Activated gamma-delta T cell treated with Interleukin-2 at 50 U/mL for 16 hours (primary cell): ENCODE measurements at regions not wholly inside any gene's neighbourhood (a gene's known extent, or its start where the extent isn't known, plus 50 kb on each side); places are given as distances from the start of the nearest gene placed in this dataset.

ENCODE experiments used
- DNase-seq: peaks from one replicate; pipeline ENCODE4 v3.0.0-alpha.2; 2020

GRCh38 chr11:38246451-38246850 lies 1648.4 kb upstream of the RAG2 start:
- DNase-seq = no peak

GRCh38 chr11:38226684-38227083 lies 1628.6 kb upstream of the RAG2 start:
- no peak for DNase-seq

- DNase-seq = no peak
Observed at GRCh38 chr11:38221295-38221694, 1623.3 kb upstream of the RAG2 start.

- no peak for DNase-seq
Observed at GRCh38 chr11:38219636-38220035, 1621.6 kb upstream of the RAG2 start.

DNA sequence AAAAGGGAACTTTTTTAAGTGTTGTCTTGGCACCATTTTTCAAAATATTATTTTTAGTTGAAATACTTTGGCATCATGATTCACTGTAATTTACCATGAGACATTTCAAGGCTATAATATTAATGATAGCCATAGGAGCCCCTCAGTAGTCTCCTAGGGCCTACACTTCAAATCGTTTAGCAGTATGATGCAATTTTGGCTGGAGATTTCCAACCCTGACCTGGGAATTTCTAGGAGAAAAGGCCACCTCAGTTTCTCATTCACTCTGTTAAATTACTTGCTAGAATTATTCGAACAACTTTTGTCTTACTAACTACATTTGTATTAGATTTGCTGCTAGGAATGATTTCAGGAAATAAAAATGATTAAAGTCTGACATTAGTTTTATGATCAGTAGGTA lies 1610.9 kb upstream of the RAG2 start:
- no peak for DNase-seq

DNA sequence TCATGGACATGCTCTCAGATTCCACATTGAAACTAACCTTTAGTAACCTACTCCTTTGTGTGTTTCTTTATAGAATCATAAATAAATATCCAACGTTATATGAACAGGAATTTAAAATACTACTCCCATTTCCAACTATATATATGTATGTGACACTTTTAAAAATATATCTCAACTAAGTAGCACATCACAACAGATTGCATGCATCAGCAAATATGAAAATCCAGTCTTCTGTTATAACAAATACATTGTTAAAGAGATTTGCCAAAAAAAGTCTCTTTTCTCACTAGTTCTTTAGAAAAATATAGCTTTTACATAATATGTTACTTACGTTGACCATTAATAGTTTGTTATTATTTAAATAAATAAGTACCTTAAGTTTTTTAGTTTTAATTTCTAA lies 1608.6 kb upstream of the RAG2 start:
- no peak for DNase-seq

- no peak for DNase-seq
Observed at GRCh38 chr11:38191101-38191500, 1593.1 kb upstream of the RAG2 start.

- DNase-seq = no peak
Observed at GRCh38 chr11:38182126-38182866, 1584.3 kb upstream of the RAG2 start.

- no peak for DNase-seq
Observed at GRCh38 chr11:38176686-38177322, 1578.8 kb upstream of the RAG2 start.

DNA sequence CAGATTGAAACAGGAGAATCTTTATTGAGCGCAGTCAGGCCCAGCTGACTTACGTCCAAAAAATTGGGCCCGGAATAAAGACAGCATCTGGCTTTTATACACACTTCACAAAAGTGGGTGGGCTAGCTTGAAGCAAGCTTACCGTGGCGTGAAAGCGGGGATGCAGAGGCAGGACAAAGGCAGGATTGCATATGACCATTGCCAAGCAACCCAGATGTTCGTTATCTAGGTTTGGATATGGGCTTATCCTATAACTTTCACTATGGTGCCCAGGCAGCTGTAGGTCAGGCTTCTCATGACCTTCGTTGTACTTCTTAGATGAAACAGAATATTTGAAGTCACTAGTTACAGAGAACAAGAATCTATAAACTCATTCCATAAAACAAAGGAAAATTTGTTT lies 1575.6 kb upstream of the RAG2 start:
- no peak for DNase-seq

DNA sequence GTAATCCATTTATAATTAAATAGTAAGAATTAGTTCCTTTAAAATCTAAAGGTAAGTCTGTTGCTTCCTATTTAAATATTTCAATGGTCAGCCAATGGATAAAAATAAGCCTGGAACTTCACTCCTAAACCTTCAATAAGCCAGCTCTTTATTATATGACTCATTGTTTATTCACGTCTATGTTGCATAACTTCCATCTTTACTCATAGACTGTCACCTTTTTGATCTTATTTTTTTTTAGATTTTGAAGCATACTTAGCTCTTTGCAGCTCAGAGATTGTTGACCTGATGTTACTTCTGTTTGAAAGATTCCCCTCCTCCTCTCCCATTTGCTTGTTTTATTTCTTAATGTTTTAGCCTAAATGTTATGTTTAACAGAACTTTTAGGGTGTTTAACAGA lies 1571.2 kb upstream of the RAG2 start:
- no peak for DNase-seq

DNA sequence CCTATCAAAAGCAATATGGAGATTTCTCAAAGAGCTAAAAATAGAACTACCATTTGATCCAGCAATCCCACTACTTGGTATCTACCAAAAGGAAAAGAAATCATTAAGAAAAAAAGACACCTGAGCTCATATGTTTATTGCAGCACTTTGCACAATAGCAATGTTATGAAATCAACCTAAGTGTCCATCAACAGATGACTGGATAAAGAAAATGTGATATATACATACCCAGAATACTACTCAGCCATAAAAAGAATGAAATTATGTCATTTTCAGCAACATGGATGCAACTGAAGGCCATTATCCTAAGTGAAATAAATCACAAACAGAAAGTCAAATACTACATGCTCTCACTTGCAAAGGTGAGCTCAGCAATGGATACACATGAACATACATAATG lies 1565.5 kb upstream of the RAG2 start:
- DNase-seq = no peak

GRCh38 chr11:38160433-38160832 lies 1562.4 kb upstream of the RAG2 start:
- no peak for DNase-seq

DNA sequence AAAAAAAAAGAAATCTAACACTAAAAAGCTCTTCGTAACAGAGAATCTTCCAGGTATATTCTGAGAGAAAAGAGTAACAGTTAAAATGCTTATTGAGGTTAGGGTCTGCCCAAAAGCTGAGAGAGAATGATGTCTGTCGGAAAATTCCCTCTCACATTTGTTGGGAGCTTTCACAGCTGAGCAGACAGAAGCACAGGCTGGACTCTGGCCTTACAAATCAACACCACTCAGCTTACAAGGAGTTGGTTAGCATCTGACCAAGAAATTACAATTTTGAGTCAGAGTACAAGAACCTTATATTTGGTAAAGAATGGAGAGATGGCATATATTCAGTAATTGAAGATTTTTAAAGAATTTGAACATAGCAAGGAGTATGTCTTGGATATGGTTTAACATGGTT lies 1561.0 kb upstream of the RAG2 start:
- no peak for DNase-seq

GRCh38 chr11:38156495-38157146 lies 1558.6 kb upstream of the RAG2 start:
- no peak for DNase-seq

GRCh38 chr11:38155856-38156255 lies 1557.8 kb upstream of the RAG2 start:
- no peak for DNase-seq

- no peak for DNase-seq
Observed at GRCh38 chr11:38153985-38154384, 1555.9 kb upstream of the RAG2 start.

GRCh38 chr11:38143852-38144251 lies 1545.8 kb upstream of the RAG2 start:
- DNase-seq = no peak

DNA sequence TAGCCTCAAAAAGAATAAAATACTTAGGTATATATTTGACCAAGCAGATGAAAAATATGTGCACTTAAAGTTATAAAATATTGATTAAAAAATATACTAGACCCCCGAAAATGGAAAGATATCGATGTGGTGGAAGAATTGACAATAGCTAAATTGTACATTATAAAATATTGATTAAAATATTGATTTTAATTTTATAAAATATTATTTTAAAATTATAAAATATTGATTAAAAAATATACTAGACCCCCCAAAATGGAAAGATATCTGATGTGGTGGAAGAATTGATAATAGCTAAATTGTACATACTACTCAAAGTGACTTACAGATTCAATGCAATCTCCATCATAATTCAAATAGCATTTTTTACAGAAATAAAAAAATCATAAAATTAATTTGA lies 1540.9 kb upstream of the RAG2 start:
- DNase-seq = no peak

GRCh38 chr11:38136887-38137286 lies 1538.9 kb upstream of the RAG2 start:
- no peak for DNase-seq

- DNase-seq = no peak
Observed at GRCh38 chr11:38131535-38131934, 1533.5 kb upstream of the RAG2 start.

GRCh38 chr11:38130976-38131375 lies 1532.9 kb upstream of the RAG2 start:
- DNase-seq = no peak

- no peak for DNase-seq
Observed at GRCh38 chr11:38130514-38130913, 1532.5 kb upstream of the RAG2 start.

DNA sequence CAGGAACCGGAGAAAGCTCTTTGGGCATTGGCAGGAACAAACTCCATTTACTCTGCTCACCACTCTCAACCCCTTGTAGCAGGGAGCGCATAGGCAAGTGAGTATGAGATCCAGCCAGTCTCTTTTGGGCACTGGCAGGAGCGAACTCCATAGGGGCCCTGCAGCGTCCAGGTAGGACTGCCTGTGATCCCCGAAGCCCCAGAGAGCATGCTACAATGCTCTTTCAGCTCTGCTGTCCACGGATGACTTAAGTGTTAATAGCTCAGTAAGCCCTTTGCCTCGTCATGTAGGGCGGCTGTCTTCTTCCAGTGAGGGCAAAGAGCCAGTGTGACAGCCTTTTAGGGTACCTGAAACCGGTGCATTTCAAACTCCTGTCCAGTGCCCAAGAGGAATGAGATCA lies 1525.6 kb upstream of the RAG2 start:
- no peak for DNase-seq
